Right lobe of liver (tissue), 6 donors: ENCODE measurements at regions not wholly inside any gene's neighbourhood (a gene's known extent, or its start where the extent isn't known, plus 50 kb on each side); places are given as distances from the start of the nearest gene placed in this dataset.

Experiments used
- ATAC-seq, 4 donors: fragments of 200-7000 bp; cut with Tn5 transposase; one replicate each; pipeline ENCODE4 v1.9.1; 2020; ENCODE audit warnings: mild to moderate bottlenecking in 4 of 4, moderate library complexity in 4 of 4
- DNase-seq, 3 donors: peaks; one replicate each; pipeline ENCODE4 v3.0.0-alpha.2; 2020
- H3K27ac ChIP-seq, 3 donors: fragments of 200-600 bp; one replicate each; pipeline ENCODE4 v1.8.0; 2022
- H3K27me3 ChIP-seq, 2 donors: fragments of 200-600 bp; one replicate each; pipeline ENCODE4 v1.8.0; 2022
- H3K36me3 ChIP-seq, 4 donors: fragments of 200-600 bp; sonication (generic) in 1 of 4; one replicate each; pipeline versions ENCODE4 v1.5.1 to v1.8.0; 2017 to 2022; ENCODE audit warnings: control low read depth in 1 of 4
- H3K4me1 ChIP-seq, 4 donors: fragments of 200-600 bp; sonication (generic) in 1 of 4; one replicate each; pipeline versions ENCODE4 v1.5.1 to v1.8.0; 2017 to 2022; ENCODE audit warnings: control low read depth in 1 of 4
- H3K4me3 ChIP-seq, 3 donors: fragments of 200-600 bp; one replicate each; pipeline ENCODE4 v1.8.0; 2022
- H3K9me3 ChIP-seq, 4 donors: fragments of 200-600 bp; sonication (generic) in 1 of 4; one replicate each; pipeline versions ENCODE4 v1.5.1 to v1.8.0; 2017 to 2022; ENCODE audit warnings: control low read depth in 1 of 4
- CTCF ChIP-seq, 4 donors: fragments of 200-600 bp in 3 of 4; fragments of 450-650 bp in 1 of 4; IDR thresholded peaks; one replicate each; pipeline versions ENCODE4 v1.5.1 to v1.8.0; 2016 to 2022; ENCODE audit warnings: antibody characterized with exemption in 4 of 4, mild to moderate bottlenecking in 2 of 4
- POLR2A ChIP-seq: fragments of 450-650 bp; IDR thresholded peaks from one replicate; pipeline ENCODE4 v1.6.1; 2017; ENCODE audit warnings: antibody characterized with exemption, mild to moderate bottlenecking
- WGBS: methylation state at CpG from one replicate; pipeline ENCODE4 v1.1.6; 2018; ENCODE audit warnings: low coverage, low lambda C conversion rate; ENCODE audit not compliant: insufficient coverage; ENCODE audit errors: missing lambda C conversion rate; 5-methylcytosine and 5-hydroxymethylcytosine counted together
- intact Hi-C, 2 donors: fragments of 100-400 bp; cut with DNase I; formaldehyde crosslinking; loops; one replicate each; pipeline versions ENCODE4 v1.11.2 to v1.14.1; 2022
- donor health status: DM: no; HTN: yes; CAD: no.
- donor health status: DM: no; HTN: no; CAD: no.
- donor health status: DM: no; HTN: no; CAD: no.
- donor health status: DM: no; HTN: yes; CAD: no.
- donor health status: DM: no; HTN: yes; CAD: no.

GRCh38 chr3:44098656-44099415 is 142.8 kb upstream of the TOPAZ1 start:
- intact Hi-C loops, result no loop called here
- Histone ChIP-seq H3K9me3 (no peaks in the 10 kb centered on the region), H3K4me3 (no peak overlapping the region), H3K36me3 (no peaks in the 10 kb centered on the region), H3K27me3 (no peaks in the 10 kb centered on the region), H3K27ac (no peak overlapping the region), H3K4me1 (no peaks in the 10 kb centered on the region)
- ATAC-seq (no peak), DNase-seq (no peak)
- 75% methylated on average over 12 of the region's 12 CpGs for WGBS
- no peak for TF ChIP-seq CTCF (IDR thresholded peaks at IDR 0.05)
- TF ChIP-seq POLR2A, result no peak

GRCh38 chr3:44099566-44100297 is 142.0 kb upstream of the TOPAZ1 start:
- ATAC-seq, result no peak
- 52% methylated on average over 6 of the region's 6 CpGs for WGBS
- Histone ChIP-seq H3K27me3 (no peaks in the 10 kb centered on the region), H3K9me3 (no peaks in the 10 kb centered on the region), H3K36me3 (no peaks in the 10 kb centered on the region), H3K4me3 (no peak overlapping the region), H3K27ac (no peak overlapping the region), H3K4me1 (no peaks in the 10 kb centered on the region)
- DNase-seq, result no peak
- TF ChIP-seq POLR2A (no peak), CTCF (IDR thresholded peaks at IDR 0.05) (no peak)
- intact Hi-C loops, result no loop called here

GRCh38 chr3:44100298-44100695 is 141.4 kb upstream of the TOPAZ1 start:
- H3K36me3 ChIP-seq, result no peaks in the 10 kb centered on the region
- no peaks in the 10 kb centered on the region for H3K4me1 ChIP-seq
- no peak overlapping the region for H3K4me3 ChIP-seq
- no peaks in the 10 kb centered on the region for H3K27me3 ChIP-seq
- ATAC-seq, result no peak
- intact Hi-C loops, result no loop called here
- H3K27ac ChIP-seq, result no peak overlapping the region
- no peak for TF ChIP-seq POLR2A
- TF ChIP-seq CTCF (IDR thresholded peaks at IDR 0.05), result no peak
- DNase-seq, result no peak
- WGBS, result 50% methylated on average over 2 of the region's 2 CpGs
- no peaks in the 10 kb centered on the region for H3K9me3 ChIP-seq

- 17% methylated on average over 1 of the region's 2 CpGs for WGBS
- Histone ChIP-seq H3K27ac (no peak overlapping the region), H3K27me3 (no peaks in the 10 kb centered on the region), H3K4me3 (no peak overlapping the region), H3K9me3 (no peaks in the 10 kb centered on the region), H3K4me1 (no peaks in the 10 kb centered on the region), H3K36me3 (no peaks in the 10 kb centered on the region)
- TF ChIP-seq CTCF (IDR thresholded peaks at IDR 0.05), result no peak
- no peak for TF ChIP-seq POLR2A
- no peak for DNase-seq
- no peak for ATAC-seq
- intact Hi-C loops, result no loop called here
These were observed 137.6 kb upstream of the TOPAZ1 start for GRCh38 chr3:44104043-44104442.
